Chondrocyte (in vitro differentiated cells): ENCODE measurements at regions not wholly inside any gene's neighbourhood (a gene's known extent, or its start where the extent isn't known, plus 50 kb on each side); places are given as distances from the start of the nearest gene placed in this dataset.

Experiments used
- DNase-seq: peaks from one replicate; pipeline ENCODE4 v3.0.0; 2021; ENCODE audit warnings: mixed read lengths, low spot score
- H3K27ac Mint-ChIP-seq: one replicate; pipeline ENCODE4 v1.8.0; 2021; ENCODE audit warnings: mild to moderate bottlenecking, moderate library complexity, mixed read lengths; ENCODE audit not compliant: unreplicated experiment
- H3K27me3 Mint-ChIP-seq: 2 replicates; pipeline ENCODE4 v1.8.0; 2021; ENCODE audit warnings: low read depth, mixed read lengths
- H3K36me3 Mint-ChIP-seq: 2 replicates; pipeline ENCODE4 v1.8.0; 2021; ENCODE audit warnings: low read depth, mixed read lengths
- H3K4me1 Mint-ChIP-seq: 2 replicates; pipeline ENCODE4 v1.8.0; 2021; ENCODE audit warnings: low read depth, mild to moderate bottlenecking, mixed read lengths
- H3K4me3 Mint-ChIP-seq: one replicate; pipeline ENCODE4 v1.8.0; 2021; ENCODE audit warnings: mild to moderate bottlenecking, moderate library complexity, mixed read lengths; ENCODE audit not compliant: unreplicated experiment
- H3K9me3 Mint-ChIP-seq: 2 replicates; pipeline ENCODE4 v1.8.0; 2021; ENCODE audit warnings: low read depth, mixed read lengths
- CTCF ChIP-seq: fragments of 200-600 bp; sonication (generic); IDR thresholded peaks from 2 replicates; pipeline ENCODE4 v1.5.0; 2021; ENCODE audit warnings: antibody characterized with exemption, mild to moderate bottlenecking, moderate library complexity

- Mint-ChIP-seq H3K4me1 (peaks cover 4% of the 10 kb centered on the region), H3K27ac (no peak overlapping the region), H3K27me3 (peaks cover 2% of the 10 kb centered on the region), H3K9me3 (no peaks in the 10 kb centered on the region), H3K4me3 (no peak overlapping the region), H3K36me3 (no peaks in the 10 kb centered on the region)
- no peak for TF ChIP-seq CTCF
- no peak for DNase-seq
Measured at GRCh38 chr2:67854103-67854743, 208.6 kb downstream of the C1D start.

GRCh38 chr2:67854798-67855197, 208.0 kb downstream of the C1D start:
- no peak for DNase-seq
- H3K27ac Mint-ChIP-seq, result no peak overlapping the region
- no peaks in the 10 kb centered on the region for H3K36me3 Mint-ChIP-seq
- no peak overlapping the region for H3K4me3 Mint-ChIP-seq
- TF ChIP-seq CTCF, result peak; percentile 10
- H3K27me3 Mint-ChIP-seq, result peaks cover 2% of the 10 kb centered on the region
- peaks cover 4% of the 10 kb centered on the region for H3K4me1 Mint-ChIP-seq
- no peaks in the 10 kb centered on the region for H3K9me3 Mint-ChIP-seq

- no peaks in the 10 kb centered on the region for H3K9me3 Mint-ChIP-seq
- DNase-seq, result no peak
- no peak overlapping the region for H3K4me3 Mint-ChIP-seq
- H3K27ac Mint-ChIP-seq, result no peak overlapping the region
- H3K36me3 Mint-ChIP-seq, result no peaks in the 10 kb centered on the region
- H3K4me1 Mint-ChIP-seq, result no peaks in the 10 kb centered on the region
- no peak for TF ChIP-seq CTCF
- H3K27me3 Mint-ChIP-seq, result no peaks in the 10 kb centered on the region
Measured at GRCh38 chr2:67856866-67857265, 205.9 kb downstream of the C1D start.

- no peaks in the 10 kb centered on the region for H3K36me3 Mint-ChIP-seq
- no peak overlapping the region for H3K27ac Mint-ChIP-seq
- no peaks in the 10 kb centered on the region for H3K27me3 Mint-ChIP-seq
- no peak for DNase-seq
- H3K9me3 Mint-ChIP-seq, result no peaks in the 10 kb centered on the region
- TF ChIP-seq CTCF, result no peak
- H3K4me3 Mint-ChIP-seq, result no peak overlapping the region
- H3K4me1 Mint-ChIP-seq, result no peaks in the 10 kb centered on the region
Measured at GRCh38 chr2:67857836-67858235, 205.0 kb downstream of the C1D start.

GRCh38 chr2:67858886-67859285, 203.9 kb downstream of the C1D start:
- Mint-ChIP-seq H3K36me3 (no peaks in the 10 kb centered on the region), H3K4me1 (no peaks in the 10 kb centered on the region), H3K27ac (no peak overlapping the region), H3K27me3 (no peaks in the 10 kb centered on the region), H3K4me3 (no peak overlapping the region), H3K9me3 (no peaks in the 10 kb centered on the region)
- TF ChIP-seq CTCF, result no peak
- DNase-seq, result no peak
